ENCODE measurements at regions not wholly inside any gene's neighbourhood (a gene's known extent, or its start where the extent isn't known, plus 50 kb on each side); places are given as distances from the start of the nearest gene placed in this dataset.

DNA sequence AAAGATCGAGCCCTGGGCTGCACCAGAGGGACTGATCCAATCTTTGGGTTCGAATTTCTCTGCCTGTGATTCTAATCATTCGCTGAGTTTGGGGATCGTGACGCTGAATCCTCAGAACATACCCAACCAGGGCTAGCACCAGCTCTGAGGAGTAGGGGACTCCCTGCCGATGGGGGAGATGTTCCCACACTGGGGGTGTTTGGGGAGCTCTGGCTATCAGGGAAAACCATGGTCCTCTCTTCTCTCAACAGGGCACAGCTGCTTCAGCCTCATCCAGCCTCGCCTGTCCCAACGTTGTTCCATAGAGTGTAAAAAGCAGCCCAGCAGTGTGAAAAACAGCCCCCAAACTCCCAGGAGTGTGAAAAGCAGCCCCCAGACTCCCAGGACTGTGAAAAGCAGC is 136.6 kb downstream of the ANKRD60 start:
- DNase-seq (ENCODE audit: low spot score) = no peak

DNA sequence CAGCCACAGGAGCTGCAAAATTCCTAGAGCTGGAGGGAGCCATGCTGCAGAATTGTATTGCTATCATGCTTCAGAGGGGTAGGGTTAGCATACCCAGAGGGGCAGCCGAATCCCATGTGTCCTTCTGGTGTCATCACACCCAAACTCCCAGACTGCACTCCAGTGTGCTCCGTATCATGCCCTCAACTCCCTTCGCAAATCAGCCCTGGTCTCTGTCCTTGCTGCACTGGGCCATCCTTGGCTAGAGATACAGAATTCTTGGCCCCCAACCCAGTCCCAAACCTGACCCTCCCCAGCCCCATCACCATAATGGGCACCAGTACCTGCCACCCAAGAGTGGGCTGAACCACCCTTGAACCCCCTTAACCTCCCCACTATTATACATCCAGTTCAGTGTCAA is 138.3 kb downstream of the ANKRD60 start:
- no peak for DNase-seq (ENCODE audit: low spot score)

DNA sequence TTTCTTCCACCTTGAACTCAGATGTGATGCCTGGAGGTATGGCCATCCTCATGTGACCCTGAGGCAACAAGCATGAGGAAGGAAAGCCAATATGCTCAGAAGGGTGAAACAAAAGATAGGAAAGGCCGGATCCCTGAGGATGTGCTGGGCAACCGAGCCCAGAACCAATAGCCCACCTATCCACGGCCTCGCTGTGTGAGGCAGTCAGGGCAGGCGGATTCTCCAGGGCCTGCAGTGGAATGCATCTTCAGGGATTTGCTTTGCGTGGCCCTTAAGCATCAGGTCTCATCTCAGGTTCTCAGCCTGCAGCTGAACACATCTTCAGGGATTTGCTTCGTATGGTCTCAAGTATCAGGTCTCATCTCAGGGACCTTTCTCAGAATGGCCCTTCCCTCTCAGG is 139.8 kb downstream of the ANKRD60 start:
- DNase-seq (ENCODE audit: low spot score) = no peak

DNA sequence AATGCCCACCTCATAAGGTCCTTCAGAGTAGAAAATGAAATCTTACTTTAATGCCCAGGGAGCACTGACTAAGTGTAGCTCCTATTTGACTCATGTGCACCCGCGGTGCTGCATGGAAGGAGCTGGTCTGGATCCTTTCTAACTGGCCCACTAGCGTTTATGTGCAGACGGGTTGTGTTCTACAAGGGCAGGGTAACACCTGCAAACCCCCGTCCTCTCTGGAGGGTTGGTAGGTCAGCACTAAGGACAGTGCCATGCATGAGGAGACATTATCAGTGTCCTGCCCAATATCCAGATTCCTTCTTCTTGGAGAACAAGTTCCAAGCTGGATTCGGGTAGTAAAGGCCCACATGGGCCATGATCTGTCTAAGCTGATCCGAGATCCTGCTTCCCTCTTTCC is 140.3 kb downstream of the ANKRD60 start:
- DNase-seq (ENCODE audit: low spot score) = no peak

- no peak for DNase-seq (ENCODE audit: low spot score)
Observed at GRCh38 chr20:58087562-58087858, 140.9 kb downstream of the ANKRD60 start.

GRCh38 chr20:58086763-58087561 is 141.5 kb downstream of the ANKRD60 start:
- DNase-seq (ENCODE audit: low spot score) = peak; percentile 54

GRCh38 chr20:58084966-58085365 is 143.5 kb downstream of the ANKRD60 start:
- no peak for DNase-seq (ENCODE audit: low spot score)

GRCh38 chr20:58084566-58084965 is 143.9 kb downstream of the ANKRD60 start:
- DNase-seq (ENCODE audit: low spot score) = no peak

- DNase-seq (ENCODE audit: low spot score) = peak; percentile 29
Observed at GRCh38 chr20:58081846-58082245, 146.6 kb downstream of the ANKRD60 start.

DNA sequence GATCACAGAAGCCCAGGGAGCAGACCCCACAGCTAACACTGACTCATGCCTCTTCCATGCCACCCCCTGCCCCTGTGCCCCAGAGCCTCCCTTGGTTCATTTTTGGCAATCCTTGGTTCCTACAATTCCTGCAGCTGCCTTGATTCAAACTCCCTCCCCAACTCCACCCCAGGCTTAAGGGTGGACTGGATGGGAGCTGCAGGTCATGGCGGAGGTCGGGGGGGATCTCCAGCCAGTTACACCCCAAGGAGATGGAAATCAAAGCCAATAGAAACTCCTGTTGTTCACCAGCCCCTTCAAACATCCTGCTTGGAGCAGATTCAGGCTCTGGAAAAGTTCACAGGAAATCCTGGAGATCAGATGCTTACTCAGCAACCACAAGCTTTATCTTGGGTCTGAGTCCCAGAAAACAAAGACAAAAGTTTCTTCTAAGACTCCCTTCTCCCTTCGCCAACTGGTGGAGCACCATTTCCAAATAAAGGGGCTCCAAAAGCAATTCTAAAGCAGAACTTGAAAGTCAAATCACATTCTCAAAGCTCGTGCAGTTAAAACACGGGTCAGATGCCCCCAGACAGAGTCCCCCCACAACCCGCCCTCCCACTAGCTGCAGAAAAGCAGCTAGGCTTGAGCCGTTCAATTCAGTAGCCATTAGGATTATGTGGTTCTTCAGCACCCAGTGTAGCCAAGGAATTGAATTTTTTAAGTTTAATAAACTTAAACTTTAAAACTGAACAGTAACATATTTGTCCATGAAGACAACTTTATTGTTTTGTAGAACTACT is 149.5 kb downstream of the ANKRD60 start:
- DNase-seq (ENCODE audit: low spot score) = no peak

DNA sequence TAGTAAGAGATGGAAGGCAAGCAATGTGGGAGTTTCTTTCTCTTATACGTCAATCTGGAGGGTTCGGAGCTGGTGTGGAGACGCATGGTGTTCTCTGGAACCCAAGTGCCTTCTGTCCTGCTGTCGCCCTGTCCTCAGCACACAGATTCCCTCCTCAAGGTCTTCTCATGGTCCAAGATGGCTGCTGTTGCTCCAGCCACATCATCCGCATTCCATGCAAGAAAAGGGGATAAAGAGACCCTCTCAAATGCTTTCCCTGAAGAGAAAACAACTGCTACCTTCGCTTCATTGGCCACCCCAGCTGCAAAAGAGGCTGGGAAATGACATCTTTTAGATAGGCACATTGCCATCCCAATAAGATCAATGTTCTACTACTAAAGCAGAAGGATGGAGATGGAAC is 151.2 kb downstream of the ANKRD60 start:
- no peak for DNase-seq (ENCODE audit: low spot score)

- DNase-seq (ENCODE audit: low spot score) = no peak
Observed at GRCh38 chr20:58076405-58076804, 152.0 kb downstream of the ANKRD60 start.

DNA sequence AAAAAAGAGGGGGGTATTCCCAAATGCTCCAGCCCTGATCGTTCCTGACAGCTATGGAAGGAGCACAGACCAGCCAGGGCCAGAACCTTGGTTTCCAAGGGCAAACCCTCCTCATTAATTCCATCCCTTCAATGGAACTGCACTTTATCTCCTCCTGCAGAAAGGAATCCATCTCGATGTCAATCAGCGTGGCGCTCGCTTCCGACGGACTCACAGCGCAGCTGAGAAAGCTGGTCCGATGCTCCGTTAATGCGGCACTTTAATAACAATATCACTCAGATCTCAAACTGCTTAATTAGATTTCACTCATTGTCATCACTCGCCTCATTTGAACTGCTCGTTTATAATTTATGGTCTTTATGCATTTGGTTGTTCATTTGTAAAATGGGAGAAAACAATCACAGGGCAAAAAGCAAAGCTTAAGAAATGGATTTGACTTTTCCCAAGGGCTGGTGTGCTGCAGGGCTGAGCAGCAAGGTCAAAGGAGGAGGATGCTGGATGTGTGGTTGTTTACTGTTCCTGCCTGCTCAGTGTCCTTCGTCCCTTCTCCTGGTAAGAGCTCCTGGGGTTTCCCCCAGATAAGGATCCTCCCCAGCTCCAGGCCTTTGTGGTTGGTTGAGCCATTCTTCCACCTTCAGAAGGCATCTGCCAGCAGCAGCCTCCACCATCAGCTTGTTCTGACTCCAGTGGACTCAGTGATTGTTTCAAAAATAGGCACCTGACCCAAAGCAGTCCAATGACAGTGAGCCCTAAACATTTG is 152.7 kb downstream of the ANKRD60 start:
- no peak for DNase-seq (ENCODE audit: low spot score)

GRCh38 chr20:58073945-58074856 is 154.3 kb downstream of the ANKRD60 start:
- peak; percentile 26 for DNase-seq (ENCODE audit: low spot score)

- DNase-seq (ENCODE audit: low spot score) = no peak
Observed at GRCh38 chr20:58072695-58073671, 155.5 kb downstream of the ANKRD60 start.

DNA sequence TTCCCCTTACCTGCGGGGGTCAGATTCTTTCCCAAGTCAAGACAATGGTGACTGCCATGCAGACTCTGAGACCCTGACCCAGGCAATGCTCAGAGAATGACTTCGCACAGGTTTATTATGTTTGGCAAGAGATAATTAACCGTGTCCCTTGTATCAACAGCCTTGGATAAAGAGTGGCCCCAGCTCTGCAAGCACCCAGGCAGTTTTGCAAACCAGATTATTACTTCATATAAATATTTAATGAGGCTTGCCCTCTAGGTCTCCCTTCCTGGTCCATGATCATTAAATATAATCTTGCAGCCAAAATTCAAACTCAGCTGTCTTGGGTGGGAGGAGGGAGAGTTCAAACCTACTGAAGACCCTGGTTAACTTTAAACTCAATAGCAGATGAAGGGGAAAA is 156.5 kb downstream of the ANKRD60 start:
- no peak for DNase-seq (ENCODE audit: low spot score)

DNA sequence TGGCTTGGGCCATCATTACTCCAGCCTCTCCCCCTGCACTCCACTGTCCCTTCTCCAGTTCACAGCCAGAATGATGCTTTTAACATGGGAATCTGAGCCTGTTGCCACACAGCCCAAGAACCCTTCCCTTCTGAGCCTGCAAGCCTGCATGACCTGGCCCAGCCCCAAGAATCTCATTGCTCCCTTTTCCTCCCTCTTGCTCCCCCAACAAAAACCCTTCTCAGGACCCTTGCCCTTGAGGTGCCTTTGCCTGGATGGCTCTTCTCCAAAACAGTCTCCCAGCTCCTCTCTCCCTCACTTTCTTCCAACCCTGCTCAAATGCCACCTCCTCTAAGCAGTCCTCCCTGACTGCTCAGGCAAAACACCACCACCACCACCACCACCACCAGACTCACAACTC is 157.2 kb downstream of the ANKRD60 start:
- DNase-seq (ENCODE audit: low spot score) = no peak

- DNase-seq (ENCODE audit: low spot score) = no peak
Observed at GRCh38 chr20:58070664-58071196, 157.7 kb downstream of the ANKRD60 start.

DNA sequence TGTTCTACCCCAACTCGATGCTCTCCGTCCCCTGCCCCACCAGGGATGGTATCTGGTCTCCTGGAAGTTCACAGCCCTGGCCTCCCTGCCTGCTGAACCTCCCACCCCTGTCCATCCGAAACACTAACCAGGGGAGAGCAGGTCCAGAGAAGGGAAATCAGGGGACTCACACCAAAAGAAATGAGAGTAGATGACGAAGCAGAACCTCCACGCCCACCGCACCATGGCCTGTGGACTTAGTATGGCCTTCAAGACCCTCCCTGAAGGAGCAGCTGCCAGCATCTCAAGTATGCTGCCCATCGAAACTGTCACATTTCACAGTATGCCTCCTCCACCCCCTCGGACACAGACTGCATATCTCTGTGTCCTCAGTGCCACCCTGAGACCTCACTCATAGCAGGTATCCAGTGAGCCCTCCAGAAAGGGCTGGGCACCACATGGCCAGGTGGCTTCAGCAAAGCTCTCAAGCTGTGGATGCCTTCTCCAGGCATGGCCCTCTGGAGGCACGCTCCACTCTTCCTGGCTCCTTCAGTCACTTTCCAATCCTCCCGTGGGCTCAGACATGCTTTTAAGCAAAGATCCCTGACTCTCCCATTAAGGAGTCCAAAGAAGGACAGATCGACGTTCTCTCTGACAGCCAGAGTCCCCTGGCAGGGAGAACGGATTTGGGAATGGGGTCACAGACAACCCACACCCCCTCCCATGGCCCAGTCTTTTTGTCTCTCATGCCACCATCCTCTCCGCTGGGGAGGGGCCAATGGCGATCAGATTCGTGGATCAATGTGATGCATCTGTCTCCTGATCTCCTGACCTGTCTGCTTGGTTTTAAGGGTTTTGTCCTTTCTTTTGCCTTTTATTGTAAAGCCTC is 158.4 kb downstream of the ANKRD60 start:
- no peak for DNase-seq (ENCODE audit: low spot score)

Measured in AG08396 (cell line).